ENCODE measurements at regions not wholly inside any gene's neighbourhood (a gene's known extent, or its start where the extent isn't known, plus 50 kb on each side); places are given as distances from the start of the nearest gene placed in this dataset.

- Mint-ChIP-seq H3K36me3 (no peaks in the 10 kb centered on the region), H3K9me3 (no peaks in the 10 kb centered on the region), H3K4me3 (no peak overlapping the region), H3K27me3 (no peaks in the 10 kb centered on the region), H3K4me1 (no peaks in the 10 kb centered on the region), H3K27ac (no peak overlapping the region)
- Histone ChIP-seq H3K4me1 (ENCODE audit: control insufficient read depth, insufficient read depth, low read length, poor library complexity, severe bottlenecking) (no peaks in the 10 kb centered on the region), H3K4me3 (ENCODE audit: low read depth, low read length) (no peak overlapping the region), H3K27ac (ENCODE audit: insufficient read depth, low read length, poor library complexity, severe bottlenecking) (no peak overlapping the region), H3K27me3 (ENCODE audit: control insufficient read depth, insufficient read depth, low read length) (no peaks in the 10 kb centered on the region), H3K9me3 (ENCODE audit: control insufficient read depth in 2 of 2, low read length in 2 of 2) (no peaks in the 10 kb centered on the region), H3K36me3 (ENCODE audit: control insufficient read depth, insufficient read depth, low read length) (no peaks in the 10 kb centered on the region)
- ATAC-seq (ENCODE audit: low read depth in 2 of 2) = no peak
- DNase-seq = no peak
These were observed 157.2 kb downstream of the ENGASE start for GRCh38 chr17:79231766-79232287.

GRCh38 chr17:79230576-79230975 lies 156.0 kb downstream of the ENGASE start:
- Histone ChIP-seq H3K4me1 (ENCODE audit: control insufficient read depth, insufficient read depth, low read length, poor library complexity, severe bottlenecking) (no peaks in the 10 kb centered on the region), H3K27me3 (ENCODE audit: control insufficient read depth, insufficient read depth, low read length) (no peaks in the 10 kb centered on the region), H3K4me3 (ENCODE audit: low read depth, low read length) (no peak overlapping the region), H3K27ac (ENCODE audit: insufficient read depth, low read length, poor library complexity, severe bottlenecking) (no peak overlapping the region), H3K9me3 (ENCODE audit: control insufficient read depth in 2 of 2, low read length in 2 of 2) (no peaks in the 10 kb centered on the region), H3K36me3 (ENCODE audit: control insufficient read depth, insufficient read depth, low read length) (no peaks in the 10 kb centered on the region)
- no peak for DNase-seq
- Mint-ChIP-seq H3K4me1 (no peaks in the 10 kb centered on the region), H3K4me3 (no peak overlapping the region), H3K27ac (no peak overlapping the region), H3K36me3 (no peaks in the 10 kb centered on the region), H3K9me3 (no peaks in the 10 kb centered on the region), H3K27me3 (no peaks in the 10 kb centered on the region)
- no peak for ATAC-seq (ENCODE audit: low read depth in 2 of 2)

- no peaks in the 10 kb centered on the region for H3K4me1 Mint-ChIP-seq
- ATAC-seq (ENCODE audit: low read depth in 2 of 2) = no peak
- H3K4me3 Mint-ChIP-seq = no peak overlapping the region
- no peak overlapping the region for H3K27ac Mint-ChIP-seq
- H3K9me3 Mint-ChIP-seq = no peaks in the 10 kb centered on the region
- no peaks in the 10 kb centered on the region for H3K36me3 ChIP-seq (ENCODE audit: control insufficient read depth, insufficient read depth, low read length)
- H3K4me3 ChIP-seq (ENCODE audit: low read depth, low read length) = no peak overlapping the region
- peaks cover 11% of the 10 kb centered on the region for H3K27me3 Mint-ChIP-seq
- no peaks in the 10 kb centered on the region for H3K27me3 ChIP-seq (ENCODE audit: control insufficient read depth, insufficient read depth, low read length)
- no peaks in the 10 kb centered on the region for H3K9me3 ChIP-seq (ENCODE audit: control insufficient read depth in 2 of 2, low read length in 2 of 2)
- H3K27ac ChIP-seq (ENCODE audit: insufficient read depth, low read length, poor library complexity, severe bottlenecking) = no peak overlapping the region
- no peaks in the 10 kb centered on the region for H3K4me1 ChIP-seq (ENCODE audit: control insufficient read depth, insufficient read depth, low read length, poor library complexity, severe bottlenecking)
- H3K36me3 Mint-ChIP-seq = no peaks in the 10 kb centered on the region
- DNase-seq = no peak
These were observed 151.4 kb downstream of the ENGASE start for GRCh38 chr17:79226037-79226436.

GRCh38 chr17:79224903-79225302 lies 150.3 kb downstream of the ENGASE start:
- Mint-ChIP-seq H3K27me3 (peaks cover 19% of the 10 kb centered on the region), H3K4me3 (no peak overlapping the region), H3K36me3 (no peaks in the 10 kb centered on the region), H3K27ac (no peak overlapping the region), H3K4me1 (peaks cover 0 to 7% (median 1%) of the 10 kb centered on the region in 4 donors), H3K9me3 (peaks cover 0 to 2% (median 0%) of the 10 kb centered on the region in 7 donors)
- ATAC-seq (ENCODE audit: low read depth in 2 of 2) (no peak), DNase-seq (no peak)
- H3K27me3 ChIP-seq (ENCODE audit: control insufficient read depth, insufficient read depth, low read length) = no peaks in the 10 kb centered on the region
- H3K27ac ChIP-seq (ENCODE audit: insufficient read depth, low read length, poor library complexity, severe bottlenecking) = no peak overlapping the region
- no peaks in the 10 kb centered on the region for H3K36me3 ChIP-seq (ENCODE audit: control insufficient read depth, insufficient read depth, low read length)
- no peaks in the 10 kb centered on the region for H3K9me3 ChIP-seq (ENCODE audit: control insufficient read depth in 2 of 2, low read length in 2 of 2)
- no peak overlapping the region for H3K4me3 ChIP-seq (ENCODE audit: low read depth, low read length)
- no peaks in the 10 kb centered on the region for H3K4me1 ChIP-seq (ENCODE audit: control insufficient read depth, insufficient read depth, low read length, poor library complexity, severe bottlenecking)

GRCh38 chr17:79224476-79224875 lies 149.9 kb downstream of the ENGASE start:
- no peaks in the 10 kb centered on the region for H3K4me1 ChIP-seq (ENCODE audit: control insufficient read depth, insufficient read depth, low read length, poor library complexity, severe bottlenecking)
- H3K27me3 Mint-ChIP-seq = peaks cover 19% of the 10 kb centered on the region
- H3K9me3 Mint-ChIP-seq = peaks cover 0 to 2% (median 0%) of the 10 kb centered on the region in 7 donors
- no peaks in the 10 kb centered on the region for H3K27me3 ChIP-seq (ENCODE audit: control insufficient read depth, insufficient read depth, low read length)
- H3K4me3 Mint-ChIP-seq = no peak overlapping the region
- no peak overlapping the region for H3K27ac ChIP-seq (ENCODE audit: insufficient read depth, low read length, poor library complexity, severe bottlenecking)
- DNase-seq (no peak), ATAC-seq (ENCODE audit: low read depth in 2 of 2) (no peak)
- no peak overlapping the region for H3K27ac Mint-ChIP-seq
- no peak overlapping the region for H3K4me3 ChIP-seq (ENCODE audit: low read depth, low read length)
- no peaks in the 10 kb centered on the region for H3K36me3 ChIP-seq (ENCODE audit: control insufficient read depth, insufficient read depth, low read length)
- H3K9me3 ChIP-seq (ENCODE audit: control insufficient read depth in 2 of 2, low read length in 2 of 2) = no peaks in the 10 kb centered on the region
- peaks cover 0 to 7% (median 1%) of the 10 kb centered on the region in 4 donors for H3K4me1 Mint-ChIP-seq
- H3K36me3 Mint-ChIP-seq = no peaks in the 10 kb centered on the region

GRCh38 chr17:79223953-79224352 lies 149.3 kb downstream of the ENGASE start:
- Mint-ChIP-seq H3K27ac (no peak overlapping the region), H3K9me3 (peaks cover 0 to 2% (median 0%) of the 10 kb centered on the region in 7 donors), H3K36me3 (no peaks in the 10 kb centered on the region), H3K4me3 (no peak overlapping the region), H3K4me1 (peaks cover 0 to 7% (median 1%) of the 10 kb centered on the region in 4 donors), H3K27me3 (peaks cover 19% of the 10 kb centered on the region)
- Histone ChIP-seq H3K36me3 (ENCODE audit: control insufficient read depth, insufficient read depth, low read length) (no peaks in the 10 kb centered on the region), H3K4me1 (ENCODE audit: control insufficient read depth, insufficient read depth, low read length, poor library complexity, severe bottlenecking) (no peaks in the 10 kb centered on the region), H3K4me3 (ENCODE audit: low read depth, low read length) (no peak overlapping the region), H3K27me3 (ENCODE audit: control insufficient read depth, insufficient read depth, low read length) (no peaks in the 10 kb centered on the region), H3K27ac (ENCODE audit: insufficient read depth, low read length, poor library complexity, severe bottlenecking) (no peak overlapping the region), H3K9me3 (ENCODE audit: control insufficient read depth in 2 of 2, low read length in 2 of 2) (no peaks in the 10 kb centered on the region)
- ATAC-seq (ENCODE audit: low read depth in 2 of 2) = no peak
- DNase-seq = no peak

GRCh38 chr17:79223471-79223870 lies 148.8 kb downstream of the ENGASE start:
- Mint-ChIP-seq H3K27ac (no peak overlapping the region), H3K36me3 (no peaks in the 10 kb centered on the region), H3K4me3 (no peak overlapping the region), H3K9me3 (peaks cover 0 to 2% (median 0%) of the 10 kb centered on the region in 7 donors), H3K4me1 (peaks cover 0 to 7% (median 1%) of the 10 kb centered on the region in 4 donors), H3K27me3 (peaks cover 19% of the 10 kb centered on the region)
- Histone ChIP-seq H3K4me3 (ENCODE audit: low read depth, low read length) (no peak overlapping the region), H3K27ac (ENCODE audit: insufficient read depth, low read length, poor library complexity, severe bottlenecking) (no peak overlapping the region), H3K9me3 (ENCODE audit: control insufficient read depth in 2 of 2, low read length in 2 of 2) (no peaks in the 10 kb centered on the region), H3K36me3 (ENCODE audit: control insufficient read depth, insufficient read depth, low read length) (no peaks in the 10 kb centered on the region), H3K27me3 (ENCODE audit: control insufficient read depth, insufficient read depth, low read length) (no peaks in the 10 kb centered on the region), H3K4me1 (ENCODE audit: control insufficient read depth, insufficient read depth, low read length, poor library complexity, severe bottlenecking) (no peaks in the 10 kb centered on the region)
- DNase-seq = no peak
- ATAC-seq (ENCODE audit: low read depth in 2 of 2) = no peak

- H3K4me1 ChIP-seq (ENCODE audit: control insufficient read depth, insufficient read depth, low read length, poor library complexity, severe bottlenecking) = no peaks in the 10 kb centered on the region
- Mint-ChIP-seq H3K27ac (no peak overlapping the region), H3K9me3 (peaks cover 0 to 2% (median 0%) of the 10 kb centered on the region in 7 donors), H3K27me3 (peaks cover 24% of the 10 kb centered on the region), H3K4me3 (no peak overlapping the region), H3K36me3 (no peaks in the 10 kb centered on the region), H3K4me1 (peaks cover 0 to 7% (median 1%) of the 10 kb centered on the region in 4 donors)
- H3K27ac ChIP-seq (ENCODE audit: insufficient read depth, low read length, poor library complexity, severe bottlenecking) = no peak overlapping the region
- H3K36me3 ChIP-seq (ENCODE audit: control insufficient read depth, insufficient read depth, low read length) = no peaks in the 10 kb centered on the region
- no peaks in the 10 kb centered on the region for H3K9me3 ChIP-seq (ENCODE audit: control insufficient read depth in 2 of 2, low read length in 2 of 2)
- H3K27me3 ChIP-seq (ENCODE audit: control insufficient read depth, insufficient read depth, low read length) = no peaks in the 10 kb centered on the region
- DNase-seq = no peak
- no peak for ATAC-seq (ENCODE audit: low read depth in 2 of 2)
- H3K4me3 ChIP-seq (ENCODE audit: low read depth, low read length) = no peak overlapping the region
These were observed 147.0 kb downstream of the ENGASE start for GRCh38 chr17:79221597-79221996.

Measured in CD4-positive, CD25-positive, alpha-beta regulatory T cell (primary cell).